Stomach (tissue), 8 donors: ENCODE measurements at regions not wholly inside any gene's neighbourhood (a gene's known extent, or its start where the extent isn't known, plus 50 kb on each side); places are given as distances from the start of the nearest gene placed in this dataset.

Experiments
- DNase-seq, 2 donors: peaks; one replicate each; pipeline versions ENCODE4 v3.0.0 to v3.0.0-alpha.2; 2013 to 2019
- H3K27ac ChIP-seq, 5 donors: fragments of 200-600 bp in 4 of 5; sonication (generic) in 4 of 5; one replicate each; pipeline ENCODE4 v1.5.1; 2013 to 2019; ENCODE audit warnings: mild to moderate bottlenecking in 1 of 5, moderate library complexity in 1 of 5
- H3K27me3 ChIP-seq, 3 donors: fragments of 200-600 bp; sonication (generic); one replicate each; pipeline ENCODE4 v1.5.1; 2017 to 2019; ENCODE audit warnings: mixed run types in 1 of 3
- H3K36me3 ChIP-seq, 4 donors: fragments of 200-600 bp; sonication (generic); 1 replicate in 3 of 4; 2 replicates in 1 of 4; pipeline ENCODE4 v1.5.1; 2016 to 2019
- H3K4me1 ChIP-seq, 4 donors: fragments of 200-600 bp; sonication (generic); one replicate each; pipeline ENCODE4 v1.5.1; 2016 to 2019
- H3K4me3 ChIP-seq, 4 donors: fragments of 200-600 bp; sonication (generic) in 3 of 4; one replicate each; pipeline ENCODE4 v1.5.1; 2016 to 2019; ENCODE audit warnings: mild to moderate bottlenecking in 1 of 4
- H3K9me3 ChIP-seq, 4 donors: fragments of 200-600 bp; sonication (generic); one replicate each; pipeline ENCODE4 v1.5.1; 2016 to 2019
- CTCF ChIP-seq, 7 experiments: fragments of 450-650 bp in 4 of 7; fragments of 200-600 bp in 3 of 7; sonication (generic) in 3 of 7; IDR thresholded peaks; one replicate each; pipeline ENCODE4 v1.5.1; 2016 to 2019; ENCODE audit warnings: antibody characterized with exemption in 7 of 7, control low read depth in 2 of 7, mild to moderate bottlenecking in 1 of 7
- EP300 ChIP-seq: sonication (generic); formaldehyde crosslinking; IDR thresholded peaks from one replicate; pipeline ENCODE4 v1.6.1; 2017; ENCODE audit warnings: antibody characterized with exemption
- POLR2A ChIP-seq, 4 donors: fragments of 450-650 bp; IDR thresholded peaks; one replicate each; pipeline ENCODE4 v1.6.1; 2016; ENCODE audit warnings: antibody characterized with exemption in 4 of 4, control low read depth in 2 of 4, mild to moderate bottlenecking in 1 of 4, moderate library complexity in 1 of 4
- POLR2AphosphoS5 ChIP-seq, 3 donors: sonication (generic); formaldehyde crosslinking; IDR thresholded peaks; one replicate each; pipeline ENCODE4 v1.6.1; 2016; ENCODE audit warnings: antibody characterized with exemption in 3 of 3
- WGBS, 5 donors: extraction: QIAGEN DNeasy Blood & Tissue Kit in 3 of 5; methylation state at CpG; one replicate each; pipeline versions ENCODE4 v1.1.5 to v1.1.7; 2013 to 2018; 5-methylcytosine and 5-hydroxymethylcytosine counted together
- intact Hi-C: fragments of 100-400 bp; cut with DNase I; formaldehyde crosslinking; loops from one replicate; pipeline ENCODE4 v1.15.1; 2023; ENCODE audit warnings: low total_unique reads
- donor health status: healthy with polysubstance abuse.
- donor health status: Bipolar disorder and iron deficiency.
- donor health status: healthy.

DNA sequence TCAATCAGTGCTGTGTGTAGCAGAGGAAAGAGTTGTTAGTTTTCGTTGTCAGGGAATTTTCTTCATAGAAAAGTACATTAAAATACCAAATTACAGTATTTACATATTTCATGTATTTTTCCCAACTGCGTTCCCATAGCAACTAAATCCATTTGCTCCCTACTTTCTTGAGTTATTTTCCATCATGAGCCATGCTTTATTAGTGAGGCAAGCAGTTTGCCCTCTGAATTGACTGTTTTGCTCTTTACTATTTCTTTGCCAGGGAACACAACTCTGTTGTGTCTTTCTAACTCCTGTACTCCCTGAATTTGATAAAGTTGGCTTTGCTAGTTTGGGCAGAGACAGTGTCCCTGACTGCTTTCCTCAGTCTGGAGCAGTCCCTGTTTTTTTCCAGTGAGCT lies 276.2 kb upstream of the SLC30A5 start:
- intact Hi-C loops: no loop called here
- H3K9me3 ChIP-seq: no peaks in the 10 kb centered on the region
- no peak overlapping the region for H3K4me3 ChIP-seq
- no peaks in the 10 kb centered on the region for H3K27me3 ChIP-seq
- no peak overlapping the region for H3K27ac ChIP-seq
- no peaks in the 10 kb centered on the region for H3K36me3 ChIP-seq
- 79 to 84% (median 82%) methylated on average over 2 of the region's 2 CpGs for WGBS, 5 donors
- TF ChIP-seq POLR2A (IDR thresholded peaks at IDR 0.05) (no peak), CTCF (IDR thresholded peaks at IDR 0.05) (no peak), EP300 (no peak), POLR2AphosphoS5 (IDR thresholded peaks at IDR 0.05) (no peak)
- no peak for DNase-seq
- H3K4me1 ChIP-seq: no peaks in the 10 kb centered on the region

DNA sequence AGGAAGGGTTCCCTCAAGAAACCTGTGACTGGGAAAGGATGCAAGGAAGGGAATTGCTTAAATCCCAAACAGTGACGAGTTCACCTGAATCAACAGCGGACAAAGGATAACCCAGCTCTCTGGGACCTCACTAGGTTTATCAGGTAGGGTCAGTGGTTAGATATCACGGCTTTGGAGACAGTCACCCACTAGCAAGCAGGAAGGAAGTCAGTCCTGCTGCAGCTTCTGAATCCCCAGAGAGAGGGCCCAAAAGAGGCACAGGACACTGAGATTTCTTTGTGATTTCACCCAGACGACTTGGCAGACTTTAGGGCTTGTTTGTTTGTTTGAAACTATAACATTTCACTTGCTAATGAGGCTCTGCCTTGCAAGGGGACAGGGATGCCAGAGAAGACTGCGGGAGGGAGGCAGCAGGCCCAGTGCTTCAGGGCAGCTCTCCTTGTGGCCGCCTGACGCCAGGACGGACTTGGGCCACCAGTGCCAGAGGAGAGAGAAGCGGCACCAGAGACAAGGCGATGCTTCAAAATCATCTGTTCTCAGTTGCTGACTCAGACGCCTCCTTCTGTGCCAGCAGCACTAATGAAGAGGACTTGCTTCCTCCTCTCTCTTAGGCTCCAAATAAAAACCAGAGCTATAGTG lies 275.6 kb upstream of the SLC30A5 start:
- Histone ChIP-seq H3K27me3 (no peaks in the 10 kb centered on the region), H3K4me3 (no peak overlapping the region), H3K36me3 (no peaks in the 10 kb centered on the region), H3K4me1 (no peaks in the 10 kb centered on the region), H3K9me3 (no peaks in the 10 kb centered on the region), H3K27ac (no peak overlapping the region)
- 75 to 81% (median 78%) methylated on average over 11 of the region's 11 CpGs for WGBS, 5 donors
- intact Hi-C loops: no loop called here
- no peak for TF ChIP-seq EP300
- TF ChIP-seq CTCF (IDR thresholded peaks at IDR 0.05): no peak
- no peak for TF ChIP-seq POLR2A (IDR thresholded peaks at IDR 0.05)
- TF ChIP-seq POLR2AphosphoS5 (IDR thresholded peaks at IDR 0.05): no peak
- no peak for DNase-seq

- intact Hi-C loops: no loop called here
- no peak overlapping the region for H3K27ac ChIP-seq
- WGBS, 5 donors: 39 to 60% (median 45%) methylated on average over 3 of the region's 3 CpGs
Measured at GRCh38 chr5:68818870-68819269, 274.9 kb upstream of the SLC30A5 start.

DNA sequence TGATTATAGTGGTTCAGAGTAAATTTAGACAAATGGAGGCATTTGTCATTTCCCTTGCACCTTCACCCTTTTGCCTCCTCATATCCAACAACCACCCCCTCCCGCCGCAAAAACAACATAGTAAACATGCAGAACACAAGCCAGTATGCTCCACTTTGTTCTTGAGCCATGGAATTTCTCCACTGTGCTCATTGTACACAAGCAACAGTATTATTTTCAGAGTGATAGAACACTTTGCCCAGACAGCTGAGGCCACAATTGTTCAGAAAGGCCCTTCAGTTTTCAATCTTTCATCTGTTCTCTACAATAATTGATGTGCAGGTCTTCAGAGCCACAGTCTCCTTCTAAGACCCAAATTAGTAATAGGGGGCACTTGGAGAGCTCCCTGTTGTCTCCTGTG lies 272.8 kb upstream of the SLC30A5 start:
- WGBS, 5 donors: 85 to 97% (median 94%) methylated on average over 2 of the region's 2 CpGs
- Histone ChIP-seq H3K27ac (no peak overlapping the region), H3K27me3 (no peaks in the 10 kb centered on the region), H3K9me3 (no peaks in the 10 kb centered on the region), H3K4me3 (no peak overlapping the region), H3K4me1 (no peaks in the 10 kb centered on the region), H3K36me3 (no peaks in the 10 kb centered on the region)
- DNase-seq: no peak
- TF ChIP-seq CTCF (IDR thresholded peaks at IDR 0.05): no peak
- TF ChIP-seq POLR2AphosphoS5 (IDR thresholded peaks at IDR 0.05): no peak
- no peak for TF ChIP-seq POLR2A (IDR thresholded peaks at IDR 0.05)
- intact Hi-C loops: no loop called here

More at GRCh38 chr5:68818870-68819269, 274.9 kb upstream of the SLC30A5 start:
- Histone ChIP-seq H3K27me3 (no peaks in the 10 kb centered on the region), H3K36me3 (no peaks in the 10 kb centered on the region), H3K9me3 (no peaks in the 10 kb centered on the region), H3K4me1 (no peaks in the 10 kb centered on the region), H3K4me3 (no peak overlapping the region)
- TF ChIP-seq POLR2A (IDR thresholded peaks at IDR 0.05) (no peak), POLR2AphosphoS5 (IDR thresholded peaks at IDR 0.05) (no peak), CTCF (IDR thresholded peaks at IDR 0.05) (no peak), EP300 (no peak)
- DNase-seq: no peak
